IPS-18a (cell line): ENCODE measurements at regions not wholly inside any gene's neighbourhood (a gene's known extent, or its start where the extent isn't known, plus 50 kb on each side); places are given as distances from the start of the nearest gene placed in this dataset.

Experiments
- H3K27ac ChIP-seq: one replicate; pipeline ENCODE4 v1.5.1; 2013; ENCODE audit warnings: low read length
- H3K27me3 ChIP-seq: one replicate; pipeline ENCODE4 v1.6.1; 2013; ENCODE audit warnings: mild to moderate bottlenecking, low read length; ENCODE audit not compliant: control insufficient read depth, insufficient read depth
- H3K36me3 ChIP-seq: one replicate; pipeline ENCODE4 v1.6.1; 2013; ENCODE audit warnings: low read depth, low read length; ENCODE audit not compliant: control insufficient read depth
- H3K4me1 ChIP-seq: one replicate; pipeline ENCODE4 v1.6.1; 2013; ENCODE audit warnings: low read depth, low read length; ENCODE audit not compliant: control insufficient read depth
- H3K4me3 ChIP-seq: one replicate; pipeline ENCODE4 v1.5.1; 2013; ENCODE audit warnings: low read length
- H3K9ac ChIP-seq: one replicate; pipeline ENCODE4 v1.6.1; 2013; ENCODE audit warnings: mild to moderate bottlenecking, low read length, moderate library complexity
- H3K9me3 ChIP-seq: one replicate; pipeline ENCODE4 v1.6.1; 2013; ENCODE audit warnings: low read depth, low read length; ENCODE audit not compliant: control insufficient read depth

DNA sequence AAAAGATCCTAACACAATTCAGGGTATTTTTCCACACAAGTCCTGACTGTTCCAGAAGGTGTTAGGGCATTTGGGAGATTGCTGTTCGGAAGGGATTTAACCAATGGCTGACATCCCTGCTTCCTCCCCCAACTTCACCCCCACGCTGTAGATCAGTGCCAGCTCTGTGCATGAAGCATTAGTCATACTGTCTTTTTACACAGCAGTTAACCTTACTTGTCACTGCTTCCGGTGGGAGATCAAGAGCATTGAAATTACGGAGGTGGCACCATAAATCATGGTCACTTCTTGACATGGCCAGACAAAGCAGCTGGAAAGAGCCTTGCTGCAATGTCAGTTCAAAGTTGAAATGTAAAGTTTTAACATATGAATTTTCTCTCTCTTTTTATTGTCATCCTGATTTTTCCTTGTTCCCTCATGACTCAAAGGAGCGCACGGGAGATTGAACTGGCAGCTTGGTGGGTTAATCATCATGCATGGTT is 70.2 kb downstream of the HRH4 start:
- Histone ChIP-seq H3K27ac (no peak overlapping the region), H3K36me3 (no peaks in the 10 kb centered on the region), H3K9me3 (no peaks in the 10 kb centered on the region), H3K27me3 (no peaks in the 10 kb centered on the region), H3K4me3 (no peak overlapping the region), H3K4me1 (no peaks in the 10 kb centered on the region), H3K9ac (no peak overlapping the region)

DNA sequence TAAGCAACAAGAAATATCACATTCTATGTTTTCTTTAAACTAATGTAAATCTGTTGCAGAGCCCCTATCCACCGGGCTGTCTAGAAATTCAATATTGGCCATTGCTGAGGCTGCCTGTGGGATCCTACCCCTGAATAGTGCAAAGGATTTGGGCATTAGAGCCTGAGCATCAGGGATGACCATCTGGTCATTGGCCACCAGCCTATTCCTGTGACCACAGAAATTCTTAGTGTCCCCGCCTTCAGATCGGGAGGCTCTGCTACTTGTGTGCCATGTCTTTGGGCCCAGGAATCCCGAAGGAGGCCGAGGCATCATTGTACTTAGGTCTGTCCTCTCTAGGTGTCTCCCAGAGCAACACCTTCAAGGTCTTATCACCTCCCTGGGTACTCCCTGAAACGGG is 73.8 kb downstream of the HRH4 start:
- H3K9me3 ChIP-seq: no peaks in the 10 kb centered on the region

DNA sequence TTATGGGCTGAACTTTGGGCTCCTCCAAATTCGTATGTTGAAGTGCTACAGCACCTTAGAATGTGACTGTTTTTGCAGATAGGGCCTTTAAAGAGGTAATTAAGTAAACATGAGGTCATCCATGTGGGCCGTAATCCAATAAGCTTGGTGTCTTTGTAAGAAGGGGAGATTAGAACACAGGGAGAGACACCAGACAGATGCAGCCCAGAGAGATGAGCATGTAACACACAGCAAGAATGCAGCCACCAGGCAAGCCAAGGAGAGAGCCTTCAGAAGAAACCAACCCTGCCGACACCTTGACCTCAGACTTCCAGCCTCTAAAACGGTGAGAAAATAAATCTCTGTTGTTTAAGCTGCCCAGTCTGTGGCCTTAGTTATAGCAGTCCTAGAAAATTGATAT is 74.3 kb downstream of the HRH4 start:
- Histone ChIP-seq H3K36me3 (no peaks in the 10 kb centered on the region), H3K27me3 (no peaks in the 10 kb centered on the region), H3K9ac (no peak overlapping the region), H3K4me3 (no peak overlapping the region), H3K9me3 (no peaks in the 10 kb centered on the region), H3K27ac (no peak overlapping the region), H3K4me1 (no peaks in the 10 kb centered on the region)

More for the DNA sequence above, 73.8 kb downstream of the HRH4 start:
- no peak overlapping the region for H3K4me3 ChIP-seq
- no peak overlapping the region for H3K9ac ChIP-seq
- no peaks in the 10 kb centered on the region for H3K27me3 ChIP-seq
- no peaks in the 10 kb centered on the region for H3K4me1 ChIP-seq
- H3K27ac ChIP-seq: no peak overlapping the region
- no peaks in the 10 kb centered on the region for H3K36me3 ChIP-seq

DNA sequence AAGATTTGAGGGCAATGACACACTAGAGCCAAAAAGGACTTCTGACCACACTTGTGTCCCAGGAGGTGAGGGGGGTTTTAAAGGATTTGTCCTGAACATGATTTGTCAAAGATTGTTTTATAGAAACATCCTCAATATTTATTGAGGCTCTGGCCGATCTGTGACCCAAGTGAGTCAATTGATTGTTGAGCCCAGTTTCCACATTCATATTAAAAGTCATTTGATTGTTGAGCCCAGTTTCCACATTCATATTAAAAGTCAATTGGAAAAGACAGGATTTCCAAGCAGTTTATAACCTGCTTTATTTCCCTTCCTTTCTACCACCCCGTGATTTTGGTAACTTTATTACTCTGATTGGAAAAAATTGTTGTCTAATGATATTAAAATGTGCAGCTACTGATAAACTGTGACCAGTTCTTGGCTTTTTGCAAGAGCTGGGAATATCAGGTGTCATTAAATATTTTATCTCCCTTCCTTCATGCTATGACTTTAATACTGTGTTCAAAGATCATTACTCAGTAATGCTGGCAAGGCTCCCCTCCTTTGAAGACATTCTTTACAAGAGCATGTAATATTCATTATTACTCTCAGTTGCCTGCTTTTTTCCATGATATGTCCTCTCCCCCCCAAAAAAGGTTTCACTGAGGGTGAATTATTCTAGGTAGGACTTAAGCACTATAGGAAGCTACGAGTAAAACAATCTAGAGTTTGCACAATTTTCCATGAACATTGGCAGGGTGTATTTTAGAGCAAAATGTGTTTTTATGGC is 75.3 kb downstream of the HRH4 start:
- no peak overlapping the region for H3K9ac ChIP-seq
- H3K36me3 ChIP-seq: no peaks in the 10 kb centered on the region
- H3K27me3 ChIP-seq: no peaks in the 10 kb centered on the region
- no peak overlapping the region for H3K4me3 ChIP-seq
- no peak overlapping the region for H3K27ac ChIP-seq
- H3K9me3 ChIP-seq: no peaks in the 10 kb centered on the region
- H3K4me1 ChIP-seq: no peaks in the 10 kb centered on the region

GRCh38 chr18:24536326-24536725 is 75.9 kb downstream of the HRH4 start:
- no peak overlapping the region for H3K4me3 ChIP-seq
- H3K9ac ChIP-seq: no peak overlapping the region
- no peaks in the 10 kb centered on the region for H3K9me3 ChIP-seq
- no peak overlapping the region for H3K27ac ChIP-seq
- no peaks in the 10 kb centered on the region for H3K27me3 ChIP-seq
- no peaks in the 10 kb centered on the region for H3K4me1 ChIP-seq
- no peaks in the 10 kb centered on the region for H3K36me3 ChIP-seq

- H3K9me3 ChIP-seq: no peaks in the 10 kb centered on the region
- no peak overlapping the region for H3K4me3 ChIP-seq
- no peaks in the 10 kb centered on the region for H3K4me1 ChIP-seq
- no peak overlapping the region for H3K9ac ChIP-seq
- H3K27ac ChIP-seq: no peak overlapping the region
- no peaks in the 10 kb centered on the region for H3K27me3 ChIP-seq
- no peaks in the 10 kb centered on the region for H3K36me3 ChIP-seq
Observed at GRCh38 chr18:24536834-24537233, 76.4 kb downstream of the HRH4 start.

GRCh38 chr18:24538414-24539264 is 78.2 kb downstream of the HRH4 start:
- H3K36me3 ChIP-seq: no peaks in the 10 kb centered on the region
- no peaks in the 10 kb centered on the region for H3K27me3 ChIP-seq
- H3K9ac ChIP-seq: no peak overlapping the region
- H3K4me3 ChIP-seq: no peak overlapping the region
- H3K27ac ChIP-seq: no peak overlapping the region
- H3K9me3 ChIP-seq: no peaks in the 10 kb centered on the region
- H3K4me1 ChIP-seq: no peaks in the 10 kb centered on the region

GRCh38 chr18:24539866-24540617 is 79.6 kb downstream of the HRH4 start:
- Histone ChIP-seq H3K9me3 (no peaks in the 10 kb centered on the region), H3K27ac (no peak overlapping the region), H3K9ac (no peak overlapping the region), H3K27me3 (no peaks in the 10 kb centered on the region), H3K36me3 (no peaks in the 10 kb centered on the region), H3K4me1 (peaks cover 3% of the 10 kb centered on the region), H3K4me3 (no peak overlapping the region)

DNA sequence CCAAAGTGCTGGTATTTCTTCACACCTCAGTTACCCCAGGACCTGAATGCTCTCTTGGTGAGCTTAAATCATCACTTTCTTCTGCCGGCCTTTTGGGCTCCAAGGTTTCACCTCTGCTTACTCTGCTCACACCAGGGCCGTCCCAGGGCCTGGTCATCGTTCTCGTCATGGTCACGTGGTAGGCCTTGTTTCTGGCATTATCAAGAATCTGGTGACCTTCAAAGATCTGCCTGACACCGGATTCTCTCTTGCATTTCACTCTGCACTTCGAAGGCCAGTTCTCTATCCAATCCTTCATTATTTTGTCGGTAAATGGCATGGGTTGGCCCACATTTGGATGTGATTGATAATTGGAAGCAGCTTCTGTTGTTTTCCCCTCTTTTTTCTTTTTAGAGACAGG is 80.5 kb downstream of the HRH4 start:
- Histone ChIP-seq H3K27ac (no peak overlapping the region), H3K4me3 (no peak overlapping the region), H3K36me3 (no peaks in the 10 kb centered on the region), H3K9ac (no peak overlapping the region), H3K9me3 (no peaks in the 10 kb centered on the region), H3K4me1 (peaks cover 3% of the 10 kb centered on the region), H3K27me3 (no peaks in the 10 kb centered on the region)

DNA sequence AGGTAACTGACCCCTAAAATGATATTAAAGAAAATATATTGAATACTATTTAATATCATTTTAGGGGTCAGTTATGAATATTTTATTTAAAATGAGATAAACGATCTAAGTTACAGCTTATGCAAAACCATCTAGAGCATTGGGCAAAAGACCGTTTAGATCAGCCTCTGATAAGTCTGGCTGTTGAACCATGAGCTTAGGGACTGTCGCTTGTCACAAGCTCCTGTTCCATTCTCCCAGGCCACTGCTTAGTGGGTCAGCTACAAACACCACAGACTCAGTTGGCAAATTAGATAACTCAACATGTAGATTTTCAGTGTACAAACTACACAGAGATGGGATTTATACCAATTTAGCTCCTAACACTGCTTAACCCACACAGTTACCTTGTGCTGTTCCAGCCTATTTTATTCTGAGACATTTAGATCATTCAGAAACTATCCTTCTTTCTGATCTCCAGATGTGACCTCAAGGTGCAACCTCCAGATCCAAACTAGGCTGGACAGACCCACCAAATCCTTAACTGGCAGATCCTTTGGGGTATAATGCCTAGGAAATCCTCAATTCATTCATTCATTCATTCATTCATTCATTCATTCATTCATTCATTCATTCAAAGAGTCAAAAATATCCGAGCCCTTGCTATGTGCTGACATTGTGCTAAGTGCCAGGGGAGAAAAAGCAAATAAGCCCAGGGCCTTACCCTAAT is 82.8 kb downstream of the HRH4 start:
- no peaks in the 10 kb centered on the region for H3K36me3 ChIP-seq
- H3K4me1 ChIP-seq: peaks cover 3% of the 10 kb centered on the region
- no peak overlapping the region for H3K27ac ChIP-seq
- H3K9me3 ChIP-seq: no peaks in the 10 kb centered on the region
- H3K9ac ChIP-seq: no peak overlapping the region
- no peak overlapping the region for H3K4me3 ChIP-seq
- no peaks in the 10 kb centered on the region for H3K27me3 ChIP-seq
